ENCODE measurements at regions not wholly inside any gene's neighbourhood (a gene's known extent, or its start where the extent isn't known, plus 50 kb on each side); places are given as distances from the start of the nearest gene placed in this dataset.

DNA sequence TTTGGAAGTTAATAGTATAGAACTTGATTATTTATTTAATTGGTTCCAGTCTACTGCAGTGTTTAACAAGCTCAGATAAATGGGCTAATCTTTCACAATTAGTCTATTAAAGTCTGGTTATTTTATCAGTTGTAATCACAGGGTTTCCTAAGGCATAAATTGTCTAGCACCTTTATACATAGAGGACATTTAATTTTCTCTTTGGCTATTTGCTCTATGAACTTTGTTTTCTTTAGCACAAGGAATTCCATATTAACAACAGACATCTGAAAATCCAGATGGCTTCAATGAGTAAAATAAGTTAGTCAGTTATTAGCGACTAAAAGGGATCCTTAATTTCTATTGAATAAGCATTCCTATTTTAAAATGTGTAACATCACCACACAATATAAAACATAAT lies 1350.8 kb upstream of the SLC10A2 start:
- TF ChIP-seq POLR2A (IDR thresholded peaks at IDR 0.05), result no peak
- TF ChIP-seq, protein P1, sequence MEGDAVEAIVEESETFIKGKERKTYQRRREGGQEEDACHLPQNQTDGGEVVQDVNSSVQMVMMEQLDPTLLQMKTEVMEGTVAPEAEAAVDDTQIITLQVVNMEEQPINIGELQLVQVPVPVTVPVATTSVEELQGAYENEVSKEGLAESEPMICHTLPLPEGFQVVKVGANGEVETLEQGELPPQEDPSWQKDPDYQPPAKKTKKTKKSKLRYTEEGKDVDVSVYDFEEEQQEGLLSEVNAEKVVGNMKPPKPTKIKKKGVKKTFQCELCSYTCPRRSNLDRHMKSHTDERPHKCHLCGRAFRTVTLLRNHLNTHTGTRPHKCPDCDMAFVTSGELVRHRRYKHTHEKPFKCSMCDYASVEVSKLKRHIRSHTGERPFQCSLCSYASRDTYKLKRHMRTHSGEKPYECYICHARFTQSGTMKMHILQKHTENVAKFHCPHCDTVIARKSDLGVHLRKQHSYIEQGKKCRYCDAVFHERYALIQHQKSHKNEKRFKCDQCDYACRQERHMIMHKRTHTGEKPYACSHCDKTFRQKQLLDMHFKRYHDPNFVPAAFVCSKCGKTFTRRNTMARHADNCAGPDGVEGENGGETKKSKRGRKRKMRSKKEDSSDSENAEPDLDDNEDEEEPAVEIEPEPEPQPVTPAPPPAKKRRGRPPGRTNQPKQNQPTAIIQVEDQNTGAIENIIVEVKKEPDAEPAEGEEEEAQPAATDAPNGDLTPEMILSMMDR (IDR thresholded peaks at IDR 0.05), result no peak
- Histone ChIP-seq H3K27ac (no peak overlapping the region), H3K27me3 (no peaks in the 10 kb centered on the region), H3K4me1 (peaks cover 0 to 3% of the 10 kb centered on the region in 2 donors), H3K9me3 (no peaks in the 10 kb centered on the region), H3K4me3 (replicated peaks in 1 of 3) (no peak overlapping the region), H3K36me3 (no peaks in the 10 kb centered on the region)
- 87 to 89% methylated on average over 1 of the region's 1 CpG for WGBS, 2 donors
- intact Hi-C loops (cut with DNase I), result no loop called here
- DNase-seq, result no peak

DNA sequence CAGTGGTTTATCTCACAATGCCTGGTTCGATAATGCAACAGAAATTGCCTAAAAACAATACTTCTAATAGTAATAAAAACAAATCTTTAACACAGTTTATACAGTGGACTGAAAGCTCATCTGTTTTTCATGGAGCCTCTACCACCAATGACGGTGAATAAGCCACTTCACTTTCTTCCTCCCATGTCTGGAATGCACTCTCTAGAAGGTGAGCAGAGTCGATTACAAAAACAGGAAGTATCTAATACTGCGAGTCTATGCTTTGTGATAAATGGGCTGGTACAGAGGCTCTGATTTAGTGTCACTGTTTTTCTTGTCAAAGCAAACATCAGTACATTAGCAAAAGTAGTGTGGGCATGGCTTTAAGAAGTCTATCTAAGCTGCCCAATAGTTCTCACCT lies 1348.6 kb upstream of the SLC10A2 start:
- TF ChIP-seq, protein P1 (IDR thresholded peaks at IDR 0.05), result no peak
- TF ChIP-seq POLR2A (IDR thresholded peaks at IDR 0.05), result no peak
- WGBS, 2 donors, result 10 to 17% methylated on average over 4 of the region's 4 CpGs
- intact Hi-C loops (cut with DNase I), result no loop called here
- Histone ChIP-seq H3K27ac (no peak overlapping the region), H3K27me3 (no peaks in the 10 kb centered on the region), H3K4me3 (replicated peaks in 1 of 3) (no peak overlapping the region), H3K9me3 (no peaks in the 10 kb centered on the region), H3K4me1 (peaks cover 0 to 3% of the 10 kb centered on the region in 2 donors), H3K36me3 (no peaks in the 10 kb centered on the region)
- no peak for DNase-seq

DNA sequence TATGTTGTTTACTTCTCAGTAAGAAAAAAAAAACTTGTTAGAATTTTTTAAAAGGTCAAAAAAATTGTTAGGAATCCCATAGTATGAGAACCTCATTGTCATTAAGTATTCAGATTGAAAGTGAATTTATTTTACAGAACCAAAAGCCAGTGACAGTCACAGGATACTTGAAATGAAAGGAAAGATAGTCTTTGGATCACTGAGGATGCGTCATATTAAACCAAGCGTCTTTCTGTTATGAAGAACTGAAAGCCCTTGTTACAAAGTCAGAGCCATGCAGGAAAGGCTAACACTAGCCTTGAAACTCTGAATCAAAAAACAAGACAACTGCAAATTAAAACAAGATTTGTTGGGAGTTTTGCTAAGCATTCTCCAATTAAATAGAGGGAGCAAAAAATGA lies 1348.0 kb upstream of the SLC10A2 start:
- DNase-seq, result no peak
- WGBS, 2 donors, result 87 to 88% methylated on average over 2 of the region's 2 CpGs
- Histone ChIP-seq H3K27ac (no peak overlapping the region), H3K27me3 (no peaks in the 10 kb centered on the region), H3K9me3 (no peaks in the 10 kb centered on the region), H3K4me1 (peaks cover 0 to 3% of the 10 kb centered on the region in 2 donors), H3K4me3 (replicated peaks in 1 of 3) (no peak overlapping the region), H3K36me3 (no peaks in the 10 kb centered on the region)
- TF ChIP-seq POLR2A (IDR thresholded peaks at IDR 0.05), result no peak
- TF ChIP-seq, protein P1 (IDR thresholded peaks at IDR 0.05), result no peak
- intact Hi-C loops (cut with DNase I), result no loop called here

DNA sequence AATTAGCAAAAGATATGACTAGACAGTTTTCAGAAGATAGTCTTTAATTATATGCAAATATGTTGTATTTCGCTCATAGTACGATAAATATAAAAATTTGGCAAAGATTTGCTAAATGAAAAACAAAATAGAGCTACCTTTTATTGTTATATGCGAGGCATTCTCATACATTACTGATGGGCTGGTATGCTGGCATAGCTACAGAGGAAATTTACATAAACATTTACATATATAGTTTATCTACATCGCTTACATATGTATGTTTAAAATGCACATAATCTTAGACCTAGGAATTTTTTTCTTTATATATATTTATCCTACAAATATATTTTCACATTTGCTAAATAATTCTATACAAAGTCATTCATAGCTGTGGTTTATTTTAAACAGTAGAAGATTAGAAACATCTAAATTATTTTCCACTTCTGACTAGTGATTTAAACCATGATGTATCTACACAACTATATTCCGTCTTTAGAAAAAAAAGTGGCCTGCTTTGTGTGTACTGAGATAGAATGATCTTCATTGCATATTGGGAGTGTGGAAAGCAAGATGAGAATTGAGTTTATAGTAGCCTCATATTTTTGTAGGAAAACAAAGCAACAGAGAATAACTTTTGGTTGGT lies 1345.0 kb upstream of the SLC10A2 start:
- H3K27ac ChIP-seq, result no peak overlapping the region
- no peaks in the 10 kb centered on the region for H3K9me3 ChIP-seq
- TF ChIP-seq, protein P1 (IDR thresholded peaks at IDR 0.05), result no peak
- 92 to 95% methylated on average over 5 of the region's 5 CpGs for WGBS, 2 donors
- H3K4me3 ChIP-seq (replicated peaks in 1 of 3), result no peak overlapping the region
- DNase-seq, result no peak
- H3K36me3 ChIP-seq, result no peaks in the 10 kb centered on the region
- no peaks in the 10 kb centered on the region for H3K27me3 ChIP-seq
- intact Hi-C loops (cut with DNase I), result no loop called here
- H3K4me1 ChIP-seq, result peaks cover 0 to 3% of the 10 kb centered on the region in 2 donors

DNA sequence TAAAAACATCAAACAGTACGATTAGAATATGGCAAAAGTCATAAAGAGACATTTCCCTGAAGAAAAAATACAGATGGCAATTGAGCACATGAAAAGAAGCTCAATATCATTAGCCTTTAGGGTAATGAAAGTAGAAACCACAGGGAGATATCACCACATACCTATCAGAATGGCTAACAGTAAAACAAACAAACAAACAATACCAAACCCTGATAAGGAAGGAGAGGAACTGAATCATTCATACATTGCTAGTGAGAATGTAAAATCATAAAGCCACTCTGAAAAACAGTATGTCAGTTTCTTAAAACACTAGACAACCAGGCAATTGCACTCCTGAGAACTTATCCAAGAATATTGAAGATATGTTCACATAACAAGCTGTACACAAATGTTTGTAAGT lies 1342.5 kb upstream of the SLC10A2 start:
- intact Hi-C loops (cut with DNase I), result no loop called here
- H3K9me3 ChIP-seq, result no peaks in the 10 kb centered on the region
- no peaks in the 10 kb centered on the region for H3K36me3 ChIP-seq
- H3K27ac ChIP-seq, result no peak overlapping the region
- no peaks in the 10 kb centered on the region for H3K4me1 ChIP-seq
- no peak for DNase-seq
- TF ChIP-seq POLR2A (IDR thresholded peaks at IDR 0.05), result no peak
- TF ChIP-seq, protein P1 (IDR thresholded peaks at IDR 0.05), result no peak
- WGBS, 2 donors, result 72% methylated on average over 1 of the region's 1 CpG
- H3K4me3 ChIP-seq (replicated peaks in 1 of 3), result no peak overlapping the region
- no peaks in the 10 kb centered on the region for H3K27me3 ChIP-seq

All from thyroid gland (tissue), 4 donors.